HFF-Myc (cell line): ENCODE measurements at regions not wholly inside any gene's neighbourhood (a gene's known extent, or its start where the extent isn't known, plus 50 kb on each side); places are given as distances from the start of the nearest gene placed in this dataset.

Source experiments
- DNase-seq: peaks from one replicate; pipeline ENCODE4 v3.0.0-alpha.2; 2011; ENCODE audit warnings: low read depth; ENCODE audit errors: extremely low read depth
- H3K4me3 ChIP-seq: replicated peaks from 2 replicates; pipeline ENCODE4 v1.5.1; 2011; ENCODE audit warnings: low read depth, mild to moderate bottlenecking, control low read depth, low read length
- CTCF ChIP-seq: IDR thresholded peaks from 2 replicates; pipeline ENCODE4 v1.5.1; 2012; ENCODE audit warnings: mild to moderate bottlenecking, low read depth, low read length, control low read depth; ENCODE audit errors: missing control alignments

GRCh38 chr2:195408811-195409210 lies 248.2 kb upstream of the SLC39A10 start:
- TF ChIP-seq CTCF: no peak
- no peak for DNase-seq
- no peak overlapping the region for H3K4me3 ChIP-seq

- DNase-seq: no peak
- no peak overlapping the region for H3K4me3 ChIP-seq
- no peak for TF ChIP-seq CTCF
Observed at GRCh38 chr2:195408196-195408595, 248.8 kb upstream of the SLC39A10 start.

GRCh38 chr2:195407783-195408182 lies 249.2 kb upstream of the SLC39A10 start:
- no peak for TF ChIP-seq CTCF
- no peak overlapping the region for H3K4me3 ChIP-seq
- DNase-seq: no peak

- no peak for TF ChIP-seq CTCF
- DNase-seq: no peak
- no peak overlapping the region for H3K4me3 ChIP-seq
Observed at GRCh38 chr2:195406886-195407603, 250.0 kb upstream of the SLC39A10 start.

- no peak for TF ChIP-seq CTCF
- DNase-seq: no peak
- no peak overlapping the region for H3K4me3 ChIP-seq
Observed at GRCh38 chr2:195404651-195405050, 252.4 kb upstream of the SLC39A10 start.

- no peak for DNase-seq
- no peak overlapping the region for H3K4me3 ChIP-seq
- no peak for TF ChIP-seq CTCF
Observed at GRCh38 chr2:195396479-195396878, 260.5 kb upstream of the SLC39A10 start.

GRCh38 chr2:195395362-195395761 lies 261.7 kb upstream of the SLC39A10 start:
- TF ChIP-seq CTCF: no peak
- no peak for DNase-seq
- H3K4me3 ChIP-seq: no peak overlapping the region
